ENCODE measurements at regions not wholly inside any gene's neighbourhood (a gene's known extent, or its start where the extent isn't known, plus 50 kb on each side); places are given as distances from the start of the nearest gene placed in this dataset.

DNA sequence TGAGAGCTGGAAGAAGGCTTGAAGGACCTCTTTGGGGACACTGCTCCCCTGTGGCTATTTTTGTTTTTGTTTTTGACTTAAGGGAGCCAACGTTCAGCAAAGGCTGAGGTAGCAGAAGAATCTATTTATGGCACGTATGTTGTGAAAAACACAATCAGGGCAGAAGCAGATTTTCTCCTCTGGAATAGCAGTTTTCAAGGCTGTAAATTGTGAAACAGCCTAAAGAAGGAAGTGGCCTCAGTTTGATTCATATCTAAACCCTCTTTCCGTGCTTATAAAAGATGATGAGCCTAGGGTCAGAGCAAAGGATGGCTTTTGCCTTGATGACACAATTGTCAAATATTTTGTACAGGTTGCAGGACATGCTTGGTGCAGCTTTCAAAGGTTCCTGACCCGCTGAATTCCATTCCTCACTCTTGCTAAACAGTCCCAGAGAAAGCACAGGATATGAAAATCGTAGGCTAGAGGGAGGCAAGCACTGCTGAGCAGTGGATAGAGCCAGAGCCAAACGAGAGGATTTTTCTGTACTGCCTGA, 106.2 kb upstream of the DLX2 start:
- no peak for TF ChIP-seq EZH2 (IDR thresholded peaks at IDR 0.05; ENCODE audit: borderline replicate concordance, low read length)
- TF ChIP-seq, protein P1, sequence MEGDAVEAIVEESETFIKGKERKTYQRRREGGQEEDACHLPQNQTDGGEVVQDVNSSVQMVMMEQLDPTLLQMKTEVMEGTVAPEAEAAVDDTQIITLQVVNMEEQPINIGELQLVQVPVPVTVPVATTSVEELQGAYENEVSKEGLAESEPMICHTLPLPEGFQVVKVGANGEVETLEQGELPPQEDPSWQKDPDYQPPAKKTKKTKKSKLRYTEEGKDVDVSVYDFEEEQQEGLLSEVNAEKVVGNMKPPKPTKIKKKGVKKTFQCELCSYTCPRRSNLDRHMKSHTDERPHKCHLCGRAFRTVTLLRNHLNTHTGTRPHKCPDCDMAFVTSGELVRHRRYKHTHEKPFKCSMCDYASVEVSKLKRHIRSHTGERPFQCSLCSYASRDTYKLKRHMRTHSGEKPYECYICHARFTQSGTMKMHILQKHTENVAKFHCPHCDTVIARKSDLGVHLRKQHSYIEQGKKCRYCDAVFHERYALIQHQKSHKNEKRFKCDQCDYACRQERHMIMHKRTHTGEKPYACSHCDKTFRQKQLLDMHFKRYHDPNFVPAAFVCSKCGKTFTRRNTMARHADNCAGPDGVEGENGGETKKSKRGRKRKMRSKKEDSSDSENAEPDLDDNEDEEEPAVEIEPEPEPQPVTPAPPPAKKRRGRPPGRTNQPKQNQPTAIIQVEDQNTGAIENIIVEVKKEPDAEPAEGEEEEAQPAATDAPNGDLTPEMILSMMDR (IDR thresholded peaks at IDR 0.05; ENCODE audit: low read length): no peak

All from OCI-LY1 (cell line).